Smooth muscle cell (in vitro differentiated cells): ENCODE measurements at regions not wholly inside any gene's neighbourhood (a gene's known extent, or its start where the extent isn't known, plus 50 kb on each side); places are given as distances from the start of the nearest gene placed in this dataset.
"Not testable (repeated sequence)": the region's sequence is repeated elsewhere in the genome, so short reads cannot be mapped to it uniquely, and the experiment has no call there.

ENCODE experiments used
- DNase-seq: peaks from one replicate; lab custom pipeline; 2025; ENCODE audit not compliant: unreplicated experiment; lab: John Stamatoyannopoulos, UW
- H2AFZ ChIP-seq: fragments of 200-600 bp; sonication (generic); 2 replicates; pipeline ENCODE4 v1.6.0; 2016; ENCODE audit warnings: antibody characterized with exemption, low read depth, mild to moderate bottlenecking
- H3F3A ChIP-seq: fragments of 200-600 bp; sonication (generic); 2 replicates; pipeline ENCODE4 v1.6.0; 2017; ENCODE audit warnings: antibody characterized with exemption, low read depth
- H3K27ac ChIP-seq: fragments of 200-600 bp; sonication (generic); 2 replicates; pipeline ENCODE4 v1.5.1; 2016; ENCODE audit warnings: low read depth, mild to moderate bottlenecking
- H3K27me3 ChIP-seq: fragments of 200-600 bp; sonication (generic); 2 replicates; pipeline ENCODE4 v1.6.1; 2016; ENCODE audit warnings: low read depth, mild to moderate bottlenecking
- H3K36me3 ChIP-seq: fragments of 200-600 bp; sonication (generic); 2 replicates; pipeline ENCODE4 v1.5.1; 2016; ENCODE audit warnings: low read depth
- H3K4me1 ChIP-seq: fragments of 200-600 bp; sonication (generic); 2 replicates; pipeline ENCODE4 v1.5.1; 2016; ENCODE audit warnings: low read depth
- H3K4me2 ChIP-seq: fragments of 200-600 bp; sonication (generic); 2 replicates; pipeline ENCODE4 v1.6.0; 2016; ENCODE audit warnings: mild to moderate bottlenecking
- H3K4me3 ChIP-seq: fragments of 200-600 bp; sonication (generic); 2 replicates; pipeline ENCODE4 v1.5.1; 2016; ENCODE audit warnings: mild to moderate bottlenecking
- H3K79me2 ChIP-seq: fragments of 200-600 bp; sonication (generic); 2 replicates; pipeline ENCODE4 v1.6.0; 2016; ENCODE audit warnings: low read depth, mild to moderate bottlenecking
- H3K9ac ChIP-seq: fragments of 200-600 bp; sonication (generic); 2 replicates; pipeline ENCODE4 v1.6.0; 2016; ENCODE audit warnings: low read depth
- H3K9me3 ChIP-seq: fragments of 200-600 bp; sonication (generic); replicated peaks from 2 replicates; pipeline ENCODE4 v1.5.1; 2016; ENCODE audit warnings: low read depth
- H4K20me1 ChIP-seq: fragments of 200-600 bp; sonication (generic); 2 replicates; pipeline ENCODE4 v1.6.0; 2016; ENCODE audit warnings: low read depth
- CTCF ChIP-seq: fragments of 200-600 bp; sonication (generic); IDR thresholded peaks from 2 replicates; pipeline ENCODE4 v1.5.1; 2017; ENCODE audit warnings: borderline replicate concordance, mild to moderate bottlenecking, antibody characterized with exemption; ENCODE audit not compliant: insufficient read depth, poor library complexity, severe bottlenecking
- WGBS: methylation state at CpG from one replicate; pipeline ENCODE4 v1.1.7; 2016; ENCODE audit warnings: low lambda C conversion rate; 5-methylcytosine and 5-hydroxymethylcytosine counted together

GRCh38 chr16:86952769-86953168 lies 364.4 kb downstream of the C16orf95 start:
- H3F3A ChIP-seq = no peaks in the 10 kb centered on the region
- no peak overlapping the region for H2AFZ ChIP-seq
- H3K27me3 ChIP-seq = no peaks in the 10 kb centered on the region
- H3K9ac ChIP-seq = peak overlapping the region; percentile 54
- H3K4me1 ChIP-seq = no peaks in the 10 kb centered on the region
- no peaks in the 10 kb centered on the region for H4K20me1 ChIP-seq
- H3K79me2 ChIP-seq = no peaks in the 10 kb centered on the region
- peak overlapping the region; percentile 92 for H3K27ac ChIP-seq
- no peak for TF ChIP-seq CTCF
- H3K9me3 ChIP-seq = no peaks in the 10 kb centered on the region
- H3K4me2 ChIP-seq = peak overlapping the region; percentile 53
- no peak overlapping the region for H3K4me3 ChIP-seq
- DNase-seq = no peak
- H3K36me3 ChIP-seq = no peaks in the 10 kb centered on the region

- H3K4me2 ChIP-seq = peak overlapping the region; percentile 14
- DNase-seq = no peak
- H3K36me3 ChIP-seq = no peaks in the 10 kb centered on the region
- peak overlapping the region; percentile 92 for H3K27ac ChIP-seq
- no peaks in the 10 kb centered on the region for H3K9me3 ChIP-seq
- H4K20me1 ChIP-seq = no peaks in the 10 kb centered on the region
- H3F3A ChIP-seq = no peaks in the 10 kb centered on the region
- WGBS = 37% methylated on average over 24 of the region's 29 CpGs
- no peak overlapping the region for H3K9ac ChIP-seq
- TF ChIP-seq CTCF = no peak
- H3K4me1 ChIP-seq = no peaks in the 10 kb centered on the region
- no peaks in the 10 kb centered on the region for H3K79me2 ChIP-seq
- no peak overlapping the region for H3K4me3 ChIP-seq
- H2AFZ ChIP-seq = peak overlapping the region; percentile 48
- no peaks in the 10 kb centered on the region for H3K27me3 ChIP-seq
Measured at GRCh38 chr16:86953631-86954391, 363.4 kb downstream of the C16orf95 start.

GRCh38 chr16:86955136-86955855 lies 361.9 kb downstream of the C16orf95 start:
- Histone ChIP-seq H3K9ac (no peak overlapping the region), H4K20me1 (no peaks in the 10 kb centered on the region), H3K36me3 (no peaks in the 10 kb centered on the region), H3K27ac (no peak overlapping the region), H3K4me2 (no peak overlapping the region), H3K79me2 (no peaks in the 10 kb centered on the region), H3K4me3 (no peak overlapping the region), H2AFZ (no peak overlapping the region), H3F3A (no peaks in the 10 kb centered on the region), H3K9me3 (no peaks in the 10 kb centered on the region), H3K27me3 (no peaks in the 10 kb centered on the region), H3K4me1 (no peaks in the 10 kb centered on the region)
- DNase-seq = no peak
- TF ChIP-seq CTCF = no peak
- WGBS = 94% methylated on average over 13 of the region's 13 CpGs

GRCh38 chr16:86956437-86956836 lies 360.8 kb downstream of the C16orf95 start:
- Histone ChIP-seq H3K27ac (no peak overlapping the region), H3K79me2 (no peaks in the 10 kb centered on the region), H2AFZ (no peak overlapping the region), H3K9me3 (no peaks in the 10 kb centered on the region), H3K27me3 (no peaks in the 10 kb centered on the region), H4K20me1 (no peaks in the 10 kb centered on the region), H3K4me1 (peaks cover 9% of the 10 kb centered on the region), H3K4me3 (no peak overlapping the region), H3F3A (no peaks in the 10 kb centered on the region), H3K4me2 (no peak overlapping the region), H3K36me3 (no peaks in the 10 kb centered on the region), H3K9ac (no peak overlapping the region)
- WGBS = 71% methylated on average over 15 of the region's 15 CpGs
- DNase-seq = no peak
- TF ChIP-seq CTCF = no peak

GRCh38 chr16:86957662-86958198 lies 359.5 kb downstream of the C16orf95 start:
- 72% methylated on average over 12 of the region's 12 CpGs for WGBS
- not testable (repeated sequence) for DNase-seq, H3K36me3 ChIP-seq, H2AFZ ChIP-seq, H3K27ac ChIP-seq, H3K79me2 ChIP-seq, H3K9me3 ChIP-seq, H3K9ac ChIP-seq, H3K4me1 ChIP-seq, H3K4me3 ChIP-seq, H3K27me3 ChIP-seq, H3K4me2 ChIP-seq, H3F3A ChIP-seq, H4K20me1 ChIP-seq
